Erythroblast (primary cell): ENCODE measurements at regions not wholly inside any gene's neighbourhood (a gene's known extent, or its start where the extent isn't known, plus 50 kb on each side); places are given as distances from the start of the nearest gene placed in this dataset.

ENCODE experiments used
- GATA1 ChIP-seq: IDR thresholded peaks from 2 replicates; pipeline ENCODE4 v1.6.1; 2011; ENCODE audit warnings: low read depth, mild to moderate bottlenecking, control low read depth, low read length, moderate library complexity
- POLR2A ChIP-seq: IDR thresholded peaks from 2 replicates; pipeline ENCODE4 v1.6.1; 2011; ENCODE audit warnings: mild to moderate bottlenecking, low read length

- TF ChIP-seq POLR2A (no peak), GATA1 (no peak)
These were observed 353.9 kb upstream of the MEF2C start for GRCh38 chr5:89236900-89237299.
